GM12865 (cell line): ENCODE measurements at regions not wholly inside any gene's neighbourhood (a gene's known extent, or its start where the extent isn't known, plus 50 kb on each side); places are given as distances from the start of the nearest gene placed in this dataset.

ENCODE experiments used
- DNase-seq: peaks from one replicate; pipeline ENCODE4 v3.0.0; 2010; ENCODE audit warnings: low read depth
- H3K4me3 ChIP-seq: 2 replicates; pipeline ENCODE4 v1.5.1; 2011; ENCODE audit warnings: mild to moderate bottlenecking, low read depth, low read length, control low read depth
- CTCF ChIP-seq: IDR thresholded peaks from 2 replicates; pipeline ENCODE4 v1.5.1; 2011; ENCODE audit warnings: low read length, control low read depth, low read depth, inconsistent platforms; ENCODE audit not compliant: insufficient read depth; ENCODE audit errors: missing control alignments

- no peak for DNase-seq
- no peak overlapping the region for H3K4me3 ChIP-seq
- no peak for TF ChIP-seq CTCF
Measured at GRCh38 chr1:99098589-99098988, 93.9 kb upstream of the PLPPR5 start.

GRCh38 chr1:99106274-99106673 lies 101.6 kb upstream of the PLPPR5 start:
- no peak for TF ChIP-seq CTCF
- DNase-seq, result no peak
- H3K4me3 ChIP-seq, result no peak overlapping the region

DNA sequence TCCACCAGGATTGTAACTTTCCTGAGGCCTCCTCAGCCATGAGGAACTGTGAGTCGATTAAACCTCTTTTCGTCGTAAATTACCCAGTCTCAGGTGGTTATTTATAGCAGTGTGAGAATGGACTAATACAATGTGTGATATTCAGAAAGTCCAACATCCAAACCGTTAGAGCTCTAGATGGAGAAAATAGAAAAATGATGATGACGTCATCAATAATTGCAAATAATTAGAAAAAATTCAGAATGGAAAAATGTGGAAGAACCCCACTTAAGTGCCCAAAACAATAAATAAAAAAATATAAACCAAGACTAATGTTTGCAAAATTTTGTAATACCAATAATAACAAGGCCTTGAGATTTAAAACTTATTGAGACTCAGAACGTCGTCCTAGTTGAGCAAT lies 103.0 kb upstream of the PLPPR5 start:
- no peak for TF ChIP-seq CTCF
- DNase-seq, result no peak
- no peak overlapping the region for H3K4me3 ChIP-seq

- no peak overlapping the region for H3K4me3 ChIP-seq
- TF ChIP-seq CTCF, result no peak
- DNase-seq, result no peak
Measured at GRCh38 chr1:99110140-99111041, 105.7 kb upstream of the PLPPR5 start.

DNA sequence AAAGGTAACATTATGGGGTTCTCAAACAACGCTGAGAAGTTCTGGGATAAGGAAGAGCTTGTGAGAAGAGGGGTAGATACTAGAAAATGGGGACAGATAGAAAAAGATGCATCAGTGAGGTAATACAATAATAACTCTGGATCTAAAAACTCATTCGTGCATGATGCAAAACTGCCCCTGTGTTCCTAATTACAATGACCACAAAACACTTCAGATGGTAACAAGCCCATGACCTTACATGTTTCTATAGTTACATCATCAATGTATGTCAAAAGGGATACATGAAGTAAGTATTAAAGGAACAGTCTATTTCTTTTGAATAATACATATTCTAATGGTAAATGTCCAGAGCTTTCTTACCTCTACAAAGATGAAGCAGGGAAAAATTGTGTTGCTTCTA lies 110.6 kb upstream of the PLPPR5 start:
- H3K4me3 ChIP-seq, result no peak overlapping the region
- no peak for DNase-seq
- TF ChIP-seq CTCF, result no peak

DNA sequence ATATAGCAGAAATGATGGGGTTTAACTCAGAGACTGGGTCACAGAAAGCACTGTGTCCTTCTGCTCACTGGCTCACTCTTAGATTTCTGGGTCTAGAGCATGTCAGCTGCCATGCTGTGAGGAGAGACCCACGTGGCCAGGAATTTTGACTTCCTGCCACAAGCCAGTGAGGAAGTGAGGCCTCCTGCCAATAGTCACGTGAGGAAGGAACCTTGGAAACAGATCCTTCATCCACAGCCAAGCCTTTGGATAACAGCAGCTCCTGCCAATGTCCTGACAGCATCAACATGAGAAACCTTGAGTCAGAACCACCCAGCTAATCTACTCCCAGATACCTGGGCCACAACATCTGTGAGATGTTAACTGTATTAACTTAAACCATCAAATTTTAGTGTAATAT lies 114.5 kb upstream of the PLPPR5 start:
- no peak overlapping the region for H3K4me3 ChIP-seq
- DNase-seq, result no peak
- TF ChIP-seq CTCF, result no peak

DNA sequence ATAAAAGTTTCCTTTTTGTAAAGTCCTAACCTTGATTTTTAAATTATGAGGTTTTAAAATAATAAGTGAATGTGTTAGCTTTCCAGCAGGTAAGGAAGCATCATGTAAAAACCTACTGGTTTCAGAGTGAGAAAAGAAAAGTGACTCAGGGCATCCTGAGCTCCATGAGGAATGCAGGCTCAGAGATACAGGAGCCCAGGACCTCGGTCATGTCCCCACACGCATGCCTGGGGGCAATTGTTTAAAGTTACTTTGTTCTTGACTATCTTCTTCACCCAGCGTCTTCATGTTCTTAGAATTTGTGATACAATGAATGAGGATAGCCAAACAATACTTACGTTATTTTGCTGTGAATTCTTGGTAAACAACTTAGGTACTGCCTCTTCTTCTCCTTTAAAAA lies 117.4 kb upstream of the PLPPR5 start:
- H3K4me3 ChIP-seq, result no peak overlapping the region
- no peak for DNase-seq
- TF ChIP-seq CTCF, result no peak
